ENCODE measurements at regions not wholly inside any gene's neighbourhood (a gene's known extent, or its start where the extent isn't known, plus 50 kb on each side); places are given as distances from the start of the nearest gene placed in this dataset.

DNA sequence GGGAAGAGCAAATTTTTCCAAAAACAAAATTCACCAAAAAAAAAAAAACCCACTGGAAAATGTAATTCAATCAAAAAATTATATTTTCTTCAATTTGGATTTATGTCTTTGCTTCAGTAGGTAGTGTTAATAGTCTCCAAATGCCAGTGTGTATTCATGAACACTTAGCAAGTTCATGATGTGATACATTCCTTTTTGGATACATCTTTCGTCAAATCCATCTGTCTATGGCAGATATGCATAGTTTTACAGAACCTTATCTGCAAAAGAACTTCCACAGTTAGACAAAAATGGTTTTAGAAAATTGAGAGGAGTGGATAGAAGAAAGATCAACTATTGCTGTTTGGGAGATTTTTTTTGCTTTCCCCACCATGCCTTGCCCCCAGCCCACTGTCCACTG lies 214.6 kb downstream of the DEPDC1B start:
- Histone ChIP-seq H3K27ac (ENCODE audit: low read length, poor library complexity, severe bottlenecking) (no peak overlapping the region), H2BK15ac (ENCODE audit: low read depth, poor library complexity, severe bottlenecking) (no peak overlapping the region), H3K36me3 (ENCODE audit: control insufficient read depth in 1 of 2, insufficient read depth in 2 of 2, low read depth in 1 of 2, low read length in 2 of 2) (no peaks in the 10 kb centered on the region), H4K8ac (ENCODE audit: low read length) (no peak overlapping the region), H2BK12ac (ENCODE audit: low read length in 2 of 2) (no peak overlapping the region), H3K27me3 (ENCODE audit: control insufficient read depth in 1 of 2, insufficient read depth in 1 of 2, low read length in 2 of 2) (no peaks in the 10 kb centered on the region), H4K91ac (ENCODE audit: low read length) (no peak overlapping the region), H3K79me1 (replicated peaks; ENCODE audit: low read length, poor library complexity, severe bottlenecking) (no peaks in the 10 kb centered on the region), H2AFZ (ENCODE audit: low read depth, low read length) (no peak overlapping the region), H3K4ac (ENCODE audit: low read depth in 1 of 2, low read length in 2 of 2) (no peak overlapping the region), H3K18ac (ENCODE audit: low read depth in 1 of 2, low read length in 2 of 2) (no peak overlapping the region), H3K4me2 (ENCODE audit: low read length, poor library complexity, severe bottlenecking) (no peak overlapping the region), H2BK5ac (ENCODE audit: low read depth, low read length, poor library complexity, severe bottlenecking) (no peak overlapping the region), H3K4me1 (ENCODE audit: control insufficient read depth, insufficient read depth, low read depth, low read length) (no peaks in the 10 kb centered on the region), H3K14ac (ENCODE audit: low read length in 2 of 2) (no peak overlapping the region), H2BK120ac (ENCODE audit: low read depth, low read length) (no peak overlapping the region), H3K4me3 (ENCODE audit: insufficient read depth in 1 of 2, low read depth in 1 of 2, low read length in 2 of 2) (no peak overlapping the region), H3K9ac (ENCODE audit: low read length) (no peak overlapping the region), H2AK5ac (ENCODE audit: low read length, severe bottlenecking) (no peak overlapping the region), H3K23ac (ENCODE audit: low read length in 2 of 2) (no peak overlapping the region), H3K9me3 (ENCODE audit: control insufficient read depth, low read length) (no peaks in the 10 kb centered on the region)
- no CpG with 5 or more reads among the region's 1 CpG for WGBS
- DNase-seq, result no peak

DNA sequence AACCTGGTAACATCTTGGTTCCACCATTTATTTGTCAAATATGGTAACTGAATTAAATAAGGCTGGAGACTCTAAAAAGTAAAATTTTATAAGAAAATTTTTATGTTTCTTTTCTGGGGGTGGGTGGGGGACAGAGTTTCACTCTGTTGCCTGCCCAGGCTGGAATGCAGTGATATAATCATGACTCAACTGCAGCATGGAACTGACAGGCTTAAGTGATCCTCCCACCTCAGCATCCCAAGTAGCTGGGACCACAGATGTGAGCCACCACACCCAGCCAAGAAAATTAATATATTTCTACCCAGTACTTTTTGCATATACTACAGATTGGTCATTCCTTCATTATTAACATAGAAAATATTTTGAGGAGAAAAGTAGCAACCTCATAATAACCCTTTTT lies 216.9 kb downstream of the DEPDC1B start:
- Histone ChIP-seq H2BK15ac (ENCODE audit: low read depth, poor library complexity, severe bottlenecking) (no peak overlapping the region), H2AK5ac (ENCODE audit: low read length, severe bottlenecking) (no peak overlapping the region), H2BK5ac (ENCODE audit: low read depth, low read length, poor library complexity, severe bottlenecking) (no peak overlapping the region)

DNA sequence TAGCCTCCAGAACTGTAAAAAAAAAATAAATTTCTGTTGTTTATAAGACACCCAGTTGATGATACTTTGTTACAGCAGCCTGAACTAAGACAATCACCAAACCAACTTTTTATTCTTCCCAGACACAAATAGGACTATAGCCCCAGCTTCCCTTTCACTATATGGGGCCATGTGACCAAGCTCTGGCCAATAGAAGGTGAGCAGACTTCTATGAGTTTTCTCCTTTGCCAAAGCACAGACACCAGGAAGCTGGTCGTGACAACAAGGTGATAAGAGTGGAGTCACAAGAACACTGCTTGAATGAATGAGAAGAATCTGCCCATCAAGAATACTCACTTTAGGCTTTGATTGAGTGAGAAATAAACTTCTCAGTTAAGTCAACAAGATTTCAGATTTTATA lies 217.7 kb downstream of the DEPDC1B start:
- Histone ChIP-seq H3K14ac (ENCODE audit: low read length in 2 of 2) (no peak overlapping the region), H3K4me2 (ENCODE audit: low read length, poor library complexity, severe bottlenecking) (no peak overlapping the region), H3K18ac (ENCODE audit: low read depth in 1 of 2, low read length in 2 of 2) (no peak overlapping the region), H3K36me3 (ENCODE audit: control insufficient read depth in 1 of 2, insufficient read depth in 2 of 2, low read depth in 1 of 2, low read length in 2 of 2) (no peaks in the 10 kb centered on the region), H2BK5ac (ENCODE audit: low read depth, low read length, poor library complexity, severe bottlenecking) (no peak overlapping the region), H3K4ac (ENCODE audit: low read depth in 1 of 2, low read length in 2 of 2) (no peak overlapping the region), H2BK12ac (ENCODE audit: low read length in 2 of 2) (no peak overlapping the region), H2AK5ac (ENCODE audit: low read length, severe bottlenecking) (no peak overlapping the region), H2BK120ac (ENCODE audit: low read depth, low read length) (no peak overlapping the region), H3K79me1 (replicated peaks; ENCODE audit: low read length, poor library complexity, severe bottlenecking) (no peaks in the 10 kb centered on the region), H3K9me3 (ENCODE audit: control insufficient read depth, low read length) (peaks cover 3% of the 10 kb centered on the region), H3K9ac (ENCODE audit: low read length) (no peak overlapping the region), H4K8ac (ENCODE audit: low read length) (no peak overlapping the region), H3K4me1 (ENCODE audit: control insufficient read depth, insufficient read depth, low read depth, low read length) (no peaks in the 10 kb centered on the region), H3K27me3 (ENCODE audit: control insufficient read depth in 1 of 2, insufficient read depth in 1 of 2, low read length in 2 of 2) (no peaks in the 10 kb centered on the region), H2BK15ac (ENCODE audit: low read depth, poor library complexity, severe bottlenecking) (no peak overlapping the region), H2AFZ (ENCODE audit: low read depth, low read length) (no peak overlapping the region), H3K4me3 (ENCODE audit: insufficient read depth in 1 of 2, low read depth in 1 of 2, low read length in 2 of 2) (no peak overlapping the region), H3K27ac (ENCODE audit: low read length, poor library complexity, severe bottlenecking) (no peak overlapping the region), H3K23ac (ENCODE audit: low read length in 2 of 2) (no peak overlapping the region), H4K91ac (ENCODE audit: low read length) (no peak overlapping the region)
- no CpG with 5 or more reads among the region's 1 CpG for WGBS
- no peak for DNase-seq

More for the DNA sequence above, 216.9 kb downstream of the DEPDC1B start:
- Histone ChIP-seq H4K91ac (ENCODE audit: low read length) (no peak overlapping the region), H3K27ac (ENCODE audit: low read length, poor library complexity, severe bottlenecking) (no peak overlapping the region), H3K27me3 (ENCODE audit: control insufficient read depth in 1 of 2, insufficient read depth in 1 of 2, low read length in 2 of 2) (no peaks in the 10 kb centered on the region), H3K23ac (ENCODE audit: low read length in 2 of 2) (no peak overlapping the region), H3K9me3 (ENCODE audit: control insufficient read depth, low read length) (peaks cover 3% of the 10 kb centered on the region), H3K79me1 (replicated peaks; ENCODE audit: low read length, poor library complexity, severe bottlenecking) (no peaks in the 10 kb centered on the region), H3K4me3 (ENCODE audit: insufficient read depth in 1 of 2, low read depth in 1 of 2, low read length in 2 of 2) (no peak overlapping the region), H2AFZ (ENCODE audit: low read depth, low read length) (no peak overlapping the region), H3K4me1 (ENCODE audit: control insufficient read depth, insufficient read depth, low read depth, low read length) (no peaks in the 10 kb centered on the region), H3K18ac (ENCODE audit: low read depth in 1 of 2, low read length in 2 of 2) (no peak overlapping the region), H3K4ac (ENCODE audit: low read depth in 1 of 2, low read length in 2 of 2) (no peak overlapping the region), H2BK120ac (ENCODE audit: low read depth, low read length) (no peak overlapping the region), H2BK12ac (ENCODE audit: low read length in 2 of 2) (no peak overlapping the region), H3K36me3 (ENCODE audit: control insufficient read depth in 1 of 2, insufficient read depth in 2 of 2, low read depth in 1 of 2, low read length in 2 of 2) (no peaks in the 10 kb centered on the region), H3K9ac (ENCODE audit: low read length) (no peak overlapping the region), H3K14ac (ENCODE audit: low read length in 2 of 2) (no peak overlapping the region), H4K8ac (ENCODE audit: low read length) (no peak overlapping the region), H3K4me2 (ENCODE audit: low read length, poor library complexity, severe bottlenecking) (no peak overlapping the region)
- DNase-seq, result no peak

DNA sequence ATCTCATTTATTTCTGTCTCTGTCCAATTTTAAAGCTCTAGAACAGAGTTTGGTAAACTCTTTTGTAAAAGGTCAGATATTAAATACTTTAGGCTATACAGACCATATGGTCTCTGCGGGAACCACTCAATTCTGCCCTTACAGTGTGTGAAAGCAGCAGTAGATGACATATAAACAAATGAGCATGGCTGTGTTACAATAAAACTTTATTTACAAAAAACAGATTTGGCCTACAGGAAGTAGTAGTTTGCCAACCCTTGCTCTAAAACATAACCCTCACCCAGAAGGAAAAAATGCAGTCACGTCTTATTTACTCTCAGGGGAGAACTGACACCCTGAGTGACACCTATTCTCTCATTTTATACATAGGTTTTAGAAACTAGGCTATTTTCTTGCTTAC lies 220.4 kb downstream of the DEPDC1B start:
- H3K4me1 ChIP-seq (ENCODE audit: control insufficient read depth, insufficient read depth, low read depth, low read length), result no peaks in the 10 kb centered on the region
- H2BK12ac ChIP-seq (ENCODE audit: low read length in 2 of 2), result no peak overlapping the region
- no peak overlapping the region for H2BK5ac ChIP-seq (ENCODE audit: low read depth, low read length, poor library complexity, severe bottlenecking)
- H3K9me3 ChIP-seq (ENCODE audit: control insufficient read depth, low read length), result peaks cover 6% of the 10 kb centered on the region
- no peak overlapping the region for H2BK15ac ChIP-seq (ENCODE audit: low read depth, poor library complexity, severe bottlenecking)
- H3K4me2 ChIP-seq (ENCODE audit: low read length, poor library complexity, severe bottlenecking), result no peak overlapping the region
- no peak overlapping the region for H4K8ac ChIP-seq (ENCODE audit: low read length)
- H3K36me3 ChIP-seq (ENCODE audit: control insufficient read depth in 1 of 2, insufficient read depth in 2 of 2, low read depth in 1 of 2, low read length in 2 of 2), result no peaks in the 10 kb centered on the region
- DNase-seq, result no peak
- H2BK120ac ChIP-seq (ENCODE audit: low read depth, low read length), result no peak overlapping the region
- no peak overlapping the region for H2AFZ ChIP-seq (ENCODE audit: low read depth, low read length)
- no peak overlapping the region for H3K27ac ChIP-seq (ENCODE audit: low read length, poor library complexity, severe bottlenecking)
- no peaks in the 10 kb centered on the region for H3K79me1 ChIP-seq (replicated peaks; ENCODE audit: low read length, poor library complexity, severe bottlenecking)
- no peak overlapping the region for H3K23ac ChIP-seq (ENCODE audit: low read length in 2 of 2)
- no peaks in the 10 kb centered on the region for H3K27me3 ChIP-seq (ENCODE audit: control insufficient read depth in 1 of 2, insufficient read depth in 1 of 2, low read length in 2 of 2)
- no peak overlapping the region for H2AK5ac ChIP-seq (ENCODE audit: low read length, severe bottlenecking)
- no peak overlapping the region for H3K4ac ChIP-seq (ENCODE audit: low read depth in 1 of 2, low read length in 2 of 2)
- no CpG with 5 or more reads among the region's 2 CpGs for WGBS
- H3K4me3 ChIP-seq (ENCODE audit: insufficient read depth in 1 of 2, low read depth in 1 of 2, low read length in 2 of 2), result no peak overlapping the region
- no peak overlapping the region for H3K14ac ChIP-seq (ENCODE audit: low read length in 2 of 2)
- H3K9ac ChIP-seq (ENCODE audit: low read length), result no peak overlapping the region
- no peak overlapping the region for H3K18ac ChIP-seq (ENCODE audit: low read depth in 1 of 2, low read length in 2 of 2)
- no peak overlapping the region for H4K91ac ChIP-seq (ENCODE audit: low read length)
